Esophagus muscularis mucosa (tissue), 4 donors: ENCODE measurements at regions not wholly inside any gene's neighbourhood (a gene's known extent, or its start where the extent isn't known, plus 50 kb on each side); places are given as distances from the start of the nearest gene placed in this dataset.

ENCODE experiments used
- DNase-seq: peaks from one replicate; pipeline ENCODE4 v3.0.0-alpha.2; 2017; ENCODE audit errors: extremely low spot score
- H3K27ac ChIP-seq, 4 donors: fragments of 200-600 bp; sonication (generic); replicated peaks in 1 of 4; 1 replicate in 3 of 4; 2 replicates in 1 of 4; pipeline ENCODE4 v1.5.1; 2016 to 2019; ENCODE audit warnings: mild to moderate bottlenecking in 1 of 4
- H3K27me3 ChIP-seq, 4 donors: fragments of 200-600 bp; sonication (generic); one replicate each; pipeline versions ENCODE4 v1.5.1 to v1.6.0; 2016 to 2019
- H3K36me3 ChIP-seq, 4 donors: fragments of 200-600 bp; sonication (generic); one replicate each; pipeline ENCODE4 v1.5.1; 2016 to 2019
- H3K4me1 ChIP-seq, 4 donors: fragments of 200-600 bp; sonication (generic); one replicate each; pipeline ENCODE4 v1.5.1; 2016 to 2019
- H3K4me3 ChIP-seq, 4 donors: fragments of 200-600 bp; sonication (generic); 1 replicate in 2 of 4; 2 replicates in 2 of 4; pipeline ENCODE4 v1.5.1; 2016 to 2019; ENCODE audit warnings: mild to moderate bottlenecking in 4 of 4, moderate library complexity in 1 of 4
- H3K9me3 ChIP-seq, 4 donors: fragments of 200-600 bp; sonication (generic); 1 replicate in 3 of 4; 2 replicates in 1 of 4; pipeline ENCODE4 v1.5.1; 2016 to 2019
- EP300 ChIP-seq: sonication (generic); formaldehyde crosslinking; IDR thresholded peaks from one replicate; pipeline ENCODE4 v1.6.1; 2017; ENCODE audit warnings: antibody characterized with exemption
- POLR2A ChIP-seq: fragments of 450-650 bp; IDR thresholded peaks from one replicate; pipeline ENCODE4 v1.6.1; 2017; ENCODE audit warnings: antibody characterized with exemption, moderate library complexity, mild to moderate bottlenecking, low read depth
- POLR2AphosphoS5 ChIP-seq, 2 donors: sonication (generic); formaldehyde crosslinking; IDR thresholded peaks; one replicate each; pipeline ENCODE4 v1.6.1; 2017; ENCODE audit warnings: antibody characterized with exemption in 2 of 2
- WGBS: methylation state at CpG from one replicate; pipeline ENCODE4 v1.1.5; 2018; 5-methylcytosine and 5-hydroxymethylcytosine counted together
- intact Hi-C: fragments of 100-400 bp; cut with DNase I; formaldehyde crosslinking; loops from one replicate; pipeline ENCODE4 v1.15.1; 2023
- TF ChIP-seq, protein P1 (sequence below), 3 experiments: fragments of 200-600 bp in 2 of 3; fragments of 450-650 bp in 1 of 3; sonication (generic) in 2 of 3; IDR thresholded peaks; one replicate each; pipeline ENCODE4 v1.5.1; 2017 to 2019; ENCODE audit warnings: antibody characterized with exemption in 3 of 3, mild to moderate bottlenecking in 2 of 3, moderate library complexity in 1 of 3

DNA sequence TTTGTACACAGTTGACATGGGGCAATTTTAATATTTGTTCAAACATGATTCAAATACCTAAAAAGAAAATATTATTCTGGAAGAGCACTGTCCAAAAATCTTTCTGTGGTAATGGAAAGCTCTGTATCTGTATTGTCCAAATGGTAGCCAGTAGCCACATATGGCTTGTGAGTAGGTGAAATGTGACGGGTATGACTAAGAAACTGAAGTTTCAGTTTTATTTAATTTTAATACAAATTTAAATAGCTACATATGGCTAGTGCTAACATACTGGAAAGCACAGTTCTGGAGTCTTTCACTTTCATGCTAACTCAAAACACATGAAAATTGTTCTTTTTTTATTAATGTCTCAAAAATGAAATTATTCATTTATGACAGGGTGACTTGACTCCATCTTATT is 132.6 kb downstream of the PLK2 start:
- Histone ChIP-seq H3K4me3 (no peak overlapping the region), H3K4me1 (no peaks in the 10 kb centered on the region), H3K27me3 (no peaks in the 10 kb centered on the region), H3K27ac (no peak overlapping the region), H3K36me3 (no peaks in the 10 kb centered on the region), H3K9me3 (no peaks in the 10 kb centered on the region)
- intact Hi-C loops = no loop called here
- DNase-seq = no peak
- 80% methylated on average over 1 of the region's 1 CpG for WGBS
- TF ChIP-seq EP300 (no peak), POLR2A (no peak), POLR2AphosphoS5 (IDR thresholded peaks at IDR 0.05) (no peak)
- TF ChIP-seq, protein P1, sequence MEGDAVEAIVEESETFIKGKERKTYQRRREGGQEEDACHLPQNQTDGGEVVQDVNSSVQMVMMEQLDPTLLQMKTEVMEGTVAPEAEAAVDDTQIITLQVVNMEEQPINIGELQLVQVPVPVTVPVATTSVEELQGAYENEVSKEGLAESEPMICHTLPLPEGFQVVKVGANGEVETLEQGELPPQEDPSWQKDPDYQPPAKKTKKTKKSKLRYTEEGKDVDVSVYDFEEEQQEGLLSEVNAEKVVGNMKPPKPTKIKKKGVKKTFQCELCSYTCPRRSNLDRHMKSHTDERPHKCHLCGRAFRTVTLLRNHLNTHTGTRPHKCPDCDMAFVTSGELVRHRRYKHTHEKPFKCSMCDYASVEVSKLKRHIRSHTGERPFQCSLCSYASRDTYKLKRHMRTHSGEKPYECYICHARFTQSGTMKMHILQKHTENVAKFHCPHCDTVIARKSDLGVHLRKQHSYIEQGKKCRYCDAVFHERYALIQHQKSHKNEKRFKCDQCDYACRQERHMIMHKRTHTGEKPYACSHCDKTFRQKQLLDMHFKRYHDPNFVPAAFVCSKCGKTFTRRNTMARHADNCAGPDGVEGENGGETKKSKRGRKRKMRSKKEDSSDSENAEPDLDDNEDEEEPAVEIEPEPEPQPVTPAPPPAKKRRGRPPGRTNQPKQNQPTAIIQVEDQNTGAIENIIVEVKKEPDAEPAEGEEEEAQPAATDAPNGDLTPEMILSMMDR (IDR thresholded peaks at IDR 0.05) = no peak

DNA sequence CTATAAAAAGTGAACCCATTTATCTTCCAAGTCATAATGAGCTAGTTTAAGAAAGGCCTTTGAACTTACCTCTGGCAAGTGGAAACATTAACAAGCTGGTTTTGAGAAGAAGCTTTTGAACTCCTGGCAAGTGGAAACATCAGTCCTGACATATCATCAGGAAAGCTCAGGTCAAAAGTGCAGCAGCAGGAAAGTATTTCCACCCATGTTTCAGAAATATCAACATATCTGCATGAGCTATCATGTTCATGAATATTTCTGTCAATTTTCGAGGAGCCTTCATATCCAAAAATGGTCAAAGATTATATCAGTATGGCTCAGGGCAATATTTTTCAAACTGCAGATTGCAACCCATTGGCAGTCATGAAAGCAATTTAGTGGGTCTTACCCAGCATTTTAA is 133.9 kb downstream of the PLK2 start:
- TF ChIP-seq POLR2A (no peak), POLR2AphosphoS5 (IDR thresholded peaks at IDR 0.05) (no peak), EP300 (no peak)
- TF ChIP-seq, protein P1 (IDR thresholded peaks at IDR 0.05) = no peak
- Histone ChIP-seq H3K27ac (no peak overlapping the region), H3K4me3 (no peak overlapping the region), H3K9me3 (no peaks in the 10 kb centered on the region), H3K36me3 (no peaks in the 10 kb centered on the region), H3K27me3 (no peaks in the 10 kb centered on the region), H3K4me1 (no peaks in the 10 kb centered on the region)
- 52% methylated on average over 1 of the region's 1 CpG for WGBS
- intact Hi-C loops = no loop called here
- DNase-seq = no peak

DNA sequence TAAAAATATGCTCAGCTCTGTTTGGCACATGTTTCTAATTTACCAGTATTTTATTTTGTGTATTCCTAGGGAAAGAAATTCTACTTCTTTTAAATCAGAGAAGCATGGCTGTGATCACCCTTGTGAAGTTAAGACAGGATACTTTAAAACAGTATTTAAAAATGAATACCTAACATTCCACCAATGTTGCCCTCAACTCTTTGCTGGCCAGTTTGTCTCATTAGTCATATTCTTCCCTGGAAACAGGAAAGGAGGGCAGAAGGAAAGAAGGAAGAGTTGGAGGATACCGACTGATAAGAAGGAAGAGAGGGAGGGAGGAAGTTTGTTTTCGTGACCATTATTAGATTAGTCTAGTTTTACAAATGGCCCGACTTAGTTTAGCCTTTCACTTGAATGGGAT is 137.4 kb downstream of the PLK2 start:
- no peak for TF ChIP-seq POLR2AphosphoS5 (IDR thresholded peaks at IDR 0.05)
- TF ChIP-seq POLR2A = no peak
- TF ChIP-seq EP300 = no peak
- TF ChIP-seq, protein P1 (IDR thresholded peaks at IDR 0.05) = no peak
- Histone ChIP-seq H3K36me3 (no peaks in the 10 kb centered on the region), H3K27ac (no peak overlapping the region), H3K9me3 (no peaks in the 10 kb centered on the region), H3K4me1 (no peaks in the 10 kb centered on the region), H3K4me3 (no peak overlapping the region), H3K27me3 (no peaks in the 10 kb centered on the region)
- DNase-seq = no peak
- WGBS = 76% methylated on average over 3 of the region's 3 CpGs
- intact Hi-C loops = no loop called here

DNA sequence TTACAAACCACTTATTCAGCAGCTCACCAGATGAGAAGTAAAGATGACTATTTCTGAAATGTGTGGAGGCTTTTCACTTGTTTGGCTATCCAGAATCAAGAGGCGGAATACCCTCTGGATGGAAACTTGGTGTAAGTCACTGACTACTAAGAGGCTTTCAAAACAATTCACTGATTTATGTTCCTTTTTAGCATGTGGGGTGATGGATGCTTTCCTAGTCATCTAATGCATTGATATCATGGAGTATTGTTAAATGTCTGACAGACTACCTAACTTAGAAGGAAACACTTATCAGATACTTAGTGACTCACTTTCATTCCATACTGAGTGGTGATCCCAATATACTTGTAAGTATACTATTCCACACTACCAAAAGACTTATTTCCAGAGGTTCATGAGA is 141.4 kb downstream of the PLK2 start:
- no peaks in the 10 kb centered on the region for H3K9me3 ChIP-seq
- no peak overlapping the region for H3K4me3 ChIP-seq
- WGBS = 95% methylated on average over 1 of the region's 1 CpG
- no peaks in the 10 kb centered on the region for H3K4me1 ChIP-seq
- H3K36me3 ChIP-seq = no peaks in the 10 kb centered on the region
- intact Hi-C loops = no loop called here
- TF ChIP-seq, protein P1 (IDR thresholded peaks at IDR 0.05) = no peak
- no peak for TF ChIP-seq EP300
- H3K27ac ChIP-seq = no peak overlapping the region
- no peak for DNase-seq
- H3K27me3 ChIP-seq = no peaks in the 10 kb centered on the region

DNA sequence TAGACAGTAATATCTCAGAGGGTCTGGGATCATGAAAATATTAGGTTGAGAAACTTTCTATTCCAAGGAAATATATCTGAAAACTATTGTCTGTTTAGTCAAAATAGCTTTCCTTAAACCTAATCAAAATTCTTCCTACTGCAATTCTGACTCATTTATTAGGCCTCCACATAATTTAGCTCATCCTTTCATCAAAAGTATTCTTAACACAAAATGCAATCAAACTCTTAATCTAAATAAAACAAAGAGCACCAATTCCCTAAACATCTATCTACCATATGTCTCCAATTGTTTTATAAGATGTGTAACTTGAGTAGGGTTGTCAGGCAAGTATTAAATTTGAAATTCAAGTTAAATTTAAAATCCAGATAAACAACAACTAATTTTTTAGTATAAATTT is 142.1 kb downstream of the PLK2 start:
- Histone ChIP-seq H3K27me3 (no peaks in the 10 kb centered on the region), H3K36me3 (no peaks in the 10 kb centered on the region), H3K9me3 (no peaks in the 10 kb centered on the region), H3K27ac (no peak overlapping the region), H3K4me1 (no peaks in the 10 kb centered on the region), H3K4me3 (no peak overlapping the region)
- no peak for DNase-seq
- TF ChIP-seq, protein P1 (IDR thresholded peaks at IDR 0.05) = no peak
- TF ChIP-seq POLR2A (no peak), POLR2AphosphoS5 (IDR thresholded peaks at IDR 0.05) (no peak), EP300 (no peak)
- intact Hi-C loops = no loop called here
